Activated T-helper 1 cell treated with anti-CD3 and anti-CD28 coated beads, Interleukin-12 subunit alpha, Interleukin-12 subunit beta, Interleukin-2, Interleukin-4 antibody, amounts not matched to agents 30 ng/mL and 10 ng/mL and 1 ng/mL, durations not matched to agents 14 hours and 24 hours and 36 hours (primary cell): ENCODE measurements at regions not wholly inside any gene's neighbourhood (a gene's known extent, or its start where the extent isn't known, plus 50 kb on each side); places are given as distances from the start of the nearest gene placed in this dataset.

ENCODE experiments used
- DNase-seq: peaks from one replicate; pipeline ENCODE4 v3.0.0; 2021; ENCODE audit warnings: low spot score
- H3K27ac Mint-ChIP-seq: one replicate; pipeline ENCODE4 v1.8.0; 2021; ENCODE audit warnings: mild to moderate bottlenecking, mixed read lengths
- H3K27me3 Mint-ChIP-seq: one replicate; pipeline ENCODE4 v1.8.0; 2022; ENCODE audit warnings: mild to moderate bottlenecking, moderate library complexity, mixed read lengths; ENCODE audit not compliant: insufficient read depth
- H3K36me3 Mint-ChIP-seq: one replicate; pipeline ENCODE4 v1.8.0; 2021; ENCODE audit warnings: low read depth, mixed read lengths
- H3K4me1 Mint-ChIP-seq: one replicate; pipeline ENCODE4 v1.8.0; 2021; ENCODE audit warnings: low read depth, mixed read lengths
- H3K4me3 Mint-ChIP-seq: one replicate; pipeline ENCODE4 v1.8.0; 2021; ENCODE audit warnings: mild to moderate bottlenecking, moderate library complexity, mixed read lengths
- H3K9me3 Mint-ChIP-seq: one replicate; pipeline ENCODE4 v1.8.0; 2021; ENCODE audit warnings: mixed read lengths
- intact Hi-C: fragments of 100-400 bp; cut with micrococcal nuclease; formaldehyde crosslinking; loops from one replicate; pipeline ENCODE4 v1.15.1; 2024

- H3K4me1 Mint-ChIP-seq: no peaks in the 10 kb centered on the region
- H3K27me3 Mint-ChIP-seq: no peaks in the 10 kb centered on the region
- no peak overlapping the region for H3K4me3 Mint-ChIP-seq
These were observed 320.1 kb downstream of the TGFB2 start for GRCh38 chr1:218665221-218665620.

GRCh38 chr1:218666263-218666662 lies 321.1 kb downstream of the TGFB2 start:
- H3K4me1 Mint-ChIP-seq: no peaks in the 10 kb centered on the region
- no peak overlapping the region for H3K27ac Mint-ChIP-seq
- no peaks in the 10 kb centered on the region for H3K36me3 Mint-ChIP-seq
- no peaks in the 10 kb centered on the region for H3K9me3 Mint-ChIP-seq
- intact Hi-C loops: no loop called here
- H3K4me3 Mint-ChIP-seq: no peak overlapping the region
- no peaks in the 10 kb centered on the region for H3K27me3 Mint-ChIP-seq
- no peak for DNase-seq

More at GRCh38 chr1:218665221-218665620, 320.1 kb downstream of the TGFB2 start:
- no peaks in the 10 kb centered on the region for H3K36me3 Mint-ChIP-seq
- H3K9me3 Mint-ChIP-seq: no peaks in the 10 kb centered on the region
- no peak for DNase-seq
- intact Hi-C loops: no loop called here
- H3K27ac Mint-ChIP-seq: no peak overlapping the region

- no peak for DNase-seq
- Mint-ChIP-seq H3K9me3 (no peaks in the 10 kb centered on the region), H3K4me3 (no peak overlapping the region), H3K27ac (no peak overlapping the region), H3K27me3 (no peaks in the 10 kb centered on the region), H3K4me1 (no peaks in the 10 kb centered on the region), H3K36me3 (no peaks in the 10 kb centered on the region)
- intact Hi-C loops: no loop called here
These were observed 322.8 kb downstream of the TGFB2 start for GRCh38 chr1:218667781-218668516.

GRCh38 chr1:218669431-218669830 lies 324.3 kb downstream of the TGFB2 start:
- Mint-ChIP-seq H3K36me3 (no peaks in the 10 kb centered on the region), H3K4me1 (no peaks in the 10 kb centered on the region), H3K27ac (no peak overlapping the region), H3K27me3 (no peaks in the 10 kb centered on the region), H3K4me3 (no peak overlapping the region), H3K9me3 (no peaks in the 10 kb centered on the region)
- DNase-seq: no peak
- intact Hi-C loops: no loop called here

GRCh38 chr1:218670875-218671274 lies 325.7 kb downstream of the TGFB2 start:
- H3K4me3 Mint-ChIP-seq: no peak overlapping the region
- intact Hi-C loops: no loop called here
- no peak for DNase-seq
- H3K4me1 Mint-ChIP-seq: no peaks in the 10 kb centered on the region
- H3K27me3 Mint-ChIP-seq: no peaks in the 10 kb centered on the region
- no peaks in the 10 kb centered on the region for H3K36me3 Mint-ChIP-seq
- no peak overlapping the region for H3K27ac Mint-ChIP-seq
- H3K9me3 Mint-ChIP-seq: no peaks in the 10 kb centered on the region

GRCh38 chr1:218671573-218671972 lies 326.4 kb downstream of the TGFB2 start:
- Mint-ChIP-seq H3K9me3 (no peaks in the 10 kb centered on the region), H3K4me1 (no peaks in the 10 kb centered on the region), H3K27me3 (no peaks in the 10 kb centered on the region)

GRCh38 chr1:218673170-218673569 lies 328.0 kb downstream of the TGFB2 start:
- Mint-ChIP-seq H3K9me3 (no peaks in the 10 kb centered on the region), H3K36me3 (no peaks in the 10 kb centered on the region), H3K4me1 (no peaks in the 10 kb centered on the region), H3K4me3 (no peak overlapping the region), H3K27me3 (no peaks in the 10 kb centered on the region), H3K27ac (no peak overlapping the region)
- DNase-seq: no peak
- intact Hi-C loops: no loop called here

More at GRCh38 chr1:218671573-218671972, 326.4 kb downstream of the TGFB2 start:
- H3K36me3 Mint-ChIP-seq: no peaks in the 10 kb centered on the region
- no peak overlapping the region for H3K4me3 Mint-ChIP-seq
- H3K27ac Mint-ChIP-seq: no peak overlapping the region
- no peak for DNase-seq
- intact Hi-C loops: no loop called here

GRCh38 chr1:218674280-218674773 lies 329.2 kb downstream of the TGFB2 start:
- Mint-ChIP-seq H3K27me3 (no peaks in the 10 kb centered on the region), H3K4me3 (no peak overlapping the region), H3K27ac (no peak overlapping the region), H3K9me3 (no peaks in the 10 kb centered on the region), H3K36me3 (no peaks in the 10 kb centered on the region), H3K4me1 (no peaks in the 10 kb centered on the region)
- DNase-seq: no peak
- intact Hi-C loops: no loop called here

GRCh38 chr1:218677026-218677425 lies 331.9 kb downstream of the TGFB2 start:
- intact Hi-C loops: no loop called here
- no peaks in the 10 kb centered on the region for H3K36me3 Mint-ChIP-seq
- no peak overlapping the region for H3K27ac Mint-ChIP-seq
- H3K4me3 Mint-ChIP-seq: no peak overlapping the region
- H3K27me3 Mint-ChIP-seq: no peaks in the 10 kb centered on the region
- no peaks in the 10 kb centered on the region for H3K9me3 Mint-ChIP-seq
- DNase-seq: no peak
- no peaks in the 10 kb centered on the region for H3K4me1 Mint-ChIP-seq

GRCh38 chr1:218679391-218679790 lies 334.3 kb downstream of the TGFB2 start:
- no peaks in the 10 kb centered on the region for H3K4me1 Mint-ChIP-seq

GRCh38 chr1:218679988-218680748 lies 335.0 kb downstream of the TGFB2 start:
- Mint-ChIP-seq H3K27me3 (no peaks in the 10 kb centered on the region), H3K4me3 (no peak overlapping the region), H3K36me3 (no peaks in the 10 kb centered on the region), H3K9me3 (no peaks in the 10 kb centered on the region), H3K27ac (no peak overlapping the region), H3K4me1 (no peaks in the 10 kb centered on the region)
- DNase-seq: no peak
- intact Hi-C loops: no loop called here

More at GRCh38 chr1:218679391-218679790, 334.3 kb downstream of the TGFB2 start:
- DNase-seq: no peak
- Mint-ChIP-seq H3K27me3 (no peaks in the 10 kb centered on the region), H3K27ac (no peak overlapping the region), H3K36me3 (no peaks in the 10 kb centered on the region), H3K9me3 (no peaks in the 10 kb centered on the region), H3K4me3 (no peak overlapping the region)
- intact Hi-C loops: no loop called here

- intact Hi-C loops: no loop called here
- H3K27me3 Mint-ChIP-seq: no peaks in the 10 kb centered on the region
- H3K27ac Mint-ChIP-seq: no peak overlapping the region
- H3K36me3 Mint-ChIP-seq: no peaks in the 10 kb centered on the region
- DNase-seq: no peak
- no peak overlapping the region for H3K4me3 Mint-ChIP-seq
- H3K4me1 Mint-ChIP-seq: no peaks in the 10 kb centered on the region
- no peaks in the 10 kb centered on the region for H3K9me3 Mint-ChIP-seq
These were observed 338.1 kb downstream of the TGFB2 start for GRCh38 chr1:218683242-218683641.

GRCh38 chr1:218686258-218686657 lies 341.1 kb downstream of the TGFB2 start:
- no peaks in the 10 kb centered on the region for H3K9me3 Mint-ChIP-seq

More at GRCh38 chr1:218686258-218686657, 341.1 kb downstream of the TGFB2 start:
- intact Hi-C loops: no loop called here
- no peak overlapping the region for H3K27ac Mint-ChIP-seq
- no peak for DNase-seq
- H3K4me3 Mint-ChIP-seq: no peak overlapping the region
- no peaks in the 10 kb centered on the region for H3K36me3 Mint-ChIP-seq
- H3K4me1 Mint-ChIP-seq: no peaks in the 10 kb centered on the region
- no peaks in the 10 kb centered on the region for H3K27me3 Mint-ChIP-seq
